ENCODE measurements at regions not wholly inside any gene's neighbourhood (a gene's known extent, or its start where the extent isn't known, plus 50 kb on each side); places are given as distances from the start of the nearest gene placed in this dataset.

- no peak for TF ChIP-seq CTCF (optimal IDR thresholded peaks at IDR 0.05 in 1 of 3, IDR thresholded peaks at IDR 0.05 in 1 of 3, conservative IDR thresholded peaks at IDR 0.05 in 1 of 3; ENCODE audit: extremely low read depth in 1 of 3, insufficient read depth in 2 of 3, low read length in 3 of 3)
- TF ChIP-seq EZH2 (IDR thresholded peaks at IDR 0.05; ENCODE audit: low read length) = no peak
Measured at GRCh38 chr15:95880630-95881029, 449.9 kb upstream of the NR2F2 start.

All from keratinocyte (primary cell).